Anterior cingulate cortex (tissue), 58 donors: ENCODE measurements at regions not wholly inside any gene's neighbourhood (a gene's known extent, or its start where the extent isn't known, plus 50 kb on each side); places are given as distances from the start of the nearest gene placed in this dataset.

Experiments
- DNase-seq, 58 donors: peaks; one replicate each; lab custom pipeline; 2025; lab: John Stamatoyannopoulos, UW

DNA sequence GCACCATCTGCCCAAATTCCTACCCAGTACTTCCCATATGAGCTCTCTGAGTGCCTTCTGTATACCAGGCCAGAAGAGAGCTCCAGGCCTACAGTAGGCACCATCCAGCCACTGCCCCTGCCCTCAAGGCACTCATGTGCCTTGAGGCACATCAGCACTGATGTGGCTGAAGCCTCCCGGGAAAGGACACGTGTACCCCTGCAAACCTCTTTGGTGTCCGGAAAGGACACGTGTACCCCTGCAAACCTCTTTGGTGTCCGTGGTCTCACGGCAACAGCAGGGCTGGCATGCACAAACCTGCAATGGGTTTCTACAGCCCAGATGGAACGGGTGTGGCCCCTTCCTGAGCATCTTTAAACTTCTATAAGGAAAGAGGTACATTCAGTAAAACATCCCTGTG, 209.4 kb upstream of the IGF1R start:
- DNase-seq, result no peak

DNA sequence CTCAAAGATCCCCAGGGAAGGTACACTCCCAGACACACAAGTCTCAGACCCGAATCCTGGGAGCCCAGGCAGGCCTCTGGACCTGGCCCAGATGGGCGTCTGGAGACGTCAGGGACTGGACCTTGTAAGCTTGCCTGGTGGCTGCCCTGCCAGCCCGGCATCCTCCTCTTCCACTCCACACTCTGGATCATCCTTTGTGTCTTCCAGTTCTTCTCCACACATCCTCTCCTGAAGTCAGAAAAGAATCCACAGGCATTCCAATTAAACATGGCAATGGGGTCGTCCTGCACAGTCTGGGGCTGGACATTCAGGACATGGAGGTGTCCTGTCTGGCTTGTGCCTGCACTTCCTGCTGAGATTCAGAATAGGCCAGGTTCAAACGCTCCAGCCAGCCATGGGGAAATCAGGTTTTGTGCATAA, 208.8 kb upstream of the IGF1R start:
- DNase-seq, result no peak

DNA sequence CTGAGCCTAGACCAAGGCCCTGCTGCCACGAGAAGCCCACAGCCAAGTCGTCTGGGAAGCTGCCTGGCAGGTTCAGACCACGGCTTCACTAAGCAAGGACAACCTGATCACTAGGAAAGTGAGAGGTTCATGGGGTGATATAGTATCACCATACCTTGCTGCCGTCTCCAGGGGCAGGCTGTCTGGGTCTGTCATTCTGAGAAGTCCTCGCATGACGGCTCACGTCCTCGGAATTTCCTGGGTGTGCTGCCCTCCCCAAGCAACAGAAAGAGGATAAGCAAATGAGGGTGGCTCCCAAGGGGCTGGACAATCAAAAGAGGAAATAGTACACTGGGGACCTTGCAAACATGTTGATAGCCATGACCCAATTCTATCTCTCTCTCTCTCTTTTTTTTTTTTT, 207.4 kb upstream of the IGF1R start:
- DNase-seq, result no peak

DNA sequence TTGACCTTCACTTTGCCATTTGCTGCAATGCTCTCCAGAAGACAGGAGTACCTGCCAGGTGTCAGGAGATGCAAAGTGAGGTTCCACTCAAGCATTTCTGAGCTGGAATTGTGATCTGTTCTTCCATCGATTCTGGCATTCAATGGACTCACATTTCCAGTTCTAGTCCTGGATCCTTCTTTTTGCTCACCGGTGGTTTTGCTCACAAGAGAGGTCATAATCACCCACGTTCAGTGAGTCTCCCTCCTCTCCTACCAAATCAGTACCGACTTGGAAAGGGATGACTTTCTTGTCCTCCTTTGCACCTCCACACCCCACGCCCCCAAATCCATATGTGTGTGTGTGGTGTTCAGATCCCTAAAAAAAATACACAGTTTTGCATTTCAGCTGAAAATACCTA, 206.7 kb upstream of the IGF1R start:
- no peak for DNase-seq

DNA sequence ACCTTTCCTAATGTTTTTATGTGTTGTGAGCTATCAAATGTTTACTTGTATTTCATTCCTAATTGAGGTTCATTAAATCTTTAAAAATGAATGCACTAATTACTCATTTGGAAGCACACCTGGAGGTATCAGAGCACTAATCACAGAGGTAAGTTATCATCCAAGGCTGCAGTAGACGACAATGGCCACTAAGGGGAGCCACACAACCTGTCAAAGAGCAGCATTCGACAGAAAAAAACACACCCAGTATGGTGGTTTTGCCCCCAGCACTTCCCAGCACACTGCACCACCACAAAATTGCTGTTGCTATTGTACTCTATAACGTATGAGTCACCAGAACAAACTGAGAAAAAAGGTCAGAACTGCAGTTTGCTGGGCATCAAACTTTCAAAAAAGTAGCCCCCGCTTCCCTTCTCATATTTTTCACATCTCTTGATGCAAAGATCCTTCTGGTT, 205.9 kb upstream of the IGF1R start:
- peak in 14 of 58 donors; percentile 8 to 52 (median 24) for DNase-seq

DNA sequence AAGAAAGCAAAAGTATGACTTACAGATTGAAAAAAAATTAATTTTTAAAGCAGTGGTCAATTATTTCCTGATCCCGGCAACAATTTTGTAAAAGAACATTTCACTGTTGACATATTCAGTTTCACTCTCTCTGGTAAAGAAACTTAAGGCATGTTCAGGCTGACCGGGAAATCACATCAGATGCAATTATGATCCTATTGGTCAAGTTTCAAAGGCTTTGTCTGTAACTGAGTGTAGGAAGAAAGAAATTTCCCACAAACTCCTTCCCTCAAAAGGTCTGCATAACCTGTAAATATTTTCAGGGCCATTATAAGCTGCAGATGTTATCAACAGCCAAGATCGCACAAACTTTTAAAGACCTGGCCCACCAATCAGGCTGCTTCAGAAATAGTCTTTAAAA, 205.4 kb upstream of the IGF1R start:
- no peak for DNase-seq

DNA sequence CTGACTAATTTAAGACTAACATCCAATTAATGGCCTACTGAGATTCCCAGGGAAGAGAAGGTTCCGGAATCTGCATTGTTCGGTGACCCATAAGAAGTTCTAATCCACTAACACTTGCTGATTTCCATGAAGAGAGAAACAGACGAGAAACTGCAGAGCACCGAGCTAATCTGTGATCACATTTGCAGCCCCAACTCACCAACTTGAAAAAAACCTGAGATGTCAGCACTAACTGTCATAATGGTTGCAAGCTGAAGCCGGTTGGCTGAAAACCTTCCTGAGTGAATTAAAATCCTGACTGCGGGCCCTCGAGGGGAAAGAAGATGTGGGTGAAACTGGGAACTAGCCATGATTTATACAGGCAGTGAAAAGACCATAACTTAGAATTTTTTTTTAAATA, 204.8 kb upstream of the IGF1R start:
- DNase-seq, result no peak

DNA sequence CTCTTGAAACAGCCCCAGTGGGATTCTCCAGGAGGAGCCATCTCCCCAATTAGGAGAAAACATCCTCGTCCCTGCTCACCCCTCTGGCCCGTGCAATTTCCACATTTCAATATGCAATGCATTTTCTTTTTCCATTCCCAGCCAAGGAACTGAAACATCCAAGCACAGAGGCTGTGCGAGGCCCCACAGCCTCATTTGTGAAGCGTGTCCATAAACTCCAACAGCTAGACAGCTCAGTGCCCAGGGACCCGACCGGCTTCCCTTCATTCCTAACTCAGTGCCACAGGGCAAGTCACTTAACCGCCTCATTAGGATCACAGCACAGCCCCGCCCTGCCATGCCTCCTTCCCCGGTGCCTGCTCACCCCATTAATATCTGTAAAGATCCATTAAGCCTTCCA, 204.2 kb upstream of the IGF1R start:
- DNase-seq, result no peak

DNA sequence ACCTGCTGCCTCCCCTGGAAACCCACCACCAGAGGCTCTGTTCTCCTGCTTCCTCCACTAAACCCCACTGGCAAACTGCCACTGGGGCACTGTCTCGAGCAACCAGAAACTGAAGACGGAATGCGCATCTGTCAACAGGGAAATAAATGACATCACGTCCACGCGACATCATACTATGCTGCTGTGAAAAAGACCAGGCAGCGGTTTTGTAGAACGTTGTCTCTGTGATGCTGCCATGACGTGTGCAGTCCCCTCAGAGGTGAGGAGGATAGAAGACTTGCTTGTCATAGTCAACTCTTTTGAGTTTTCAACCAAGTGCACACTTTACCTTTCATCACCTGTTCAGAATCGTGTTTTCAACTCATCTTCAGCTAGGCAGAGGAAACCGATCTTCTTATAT, 203.0 kb upstream of the IGF1R start:
- DNase-seq, result no peak

DNA sequence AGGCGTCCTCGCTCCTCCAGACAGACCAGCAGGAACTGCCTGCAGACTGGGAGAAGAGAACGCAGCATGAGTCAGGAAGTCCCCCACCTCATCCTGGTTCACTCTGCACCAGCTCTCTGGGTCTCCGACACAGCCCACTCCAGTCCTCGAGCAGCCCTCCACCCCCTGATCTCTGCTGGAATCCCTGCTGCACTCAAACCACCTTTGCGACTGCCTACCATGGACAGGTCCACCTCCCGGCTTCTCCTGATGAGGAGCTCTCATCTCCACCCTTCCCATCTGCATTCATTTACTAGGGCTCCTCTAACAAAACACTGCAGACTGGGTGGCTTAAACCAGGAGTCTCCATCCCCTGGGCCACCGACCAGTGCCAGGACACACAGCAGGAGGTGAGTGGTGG, 202.3 kb upstream of the IGF1R start:
- DNase-seq, result no peak

DNA sequence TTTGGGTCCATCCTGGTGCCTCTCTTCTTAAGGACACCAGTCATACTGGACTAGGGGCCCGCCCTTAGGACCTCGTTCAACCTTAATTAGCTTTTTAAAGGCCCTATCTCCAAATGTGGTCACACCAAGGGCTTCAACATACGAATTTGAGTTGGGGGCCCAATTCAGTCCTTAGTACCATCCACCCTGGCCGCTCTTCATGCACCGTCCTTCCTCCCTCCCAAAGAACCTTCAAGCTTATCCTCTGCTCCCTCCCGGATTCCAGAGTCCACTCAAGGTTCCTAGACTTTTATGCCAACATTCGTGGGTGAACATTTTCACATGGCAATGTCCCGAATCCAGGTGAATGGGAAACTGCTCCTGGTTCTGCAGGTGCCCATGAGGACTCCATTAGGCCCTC, 201.3 kb upstream of the IGF1R start:
- no peak for DNase-seq

DNA sequence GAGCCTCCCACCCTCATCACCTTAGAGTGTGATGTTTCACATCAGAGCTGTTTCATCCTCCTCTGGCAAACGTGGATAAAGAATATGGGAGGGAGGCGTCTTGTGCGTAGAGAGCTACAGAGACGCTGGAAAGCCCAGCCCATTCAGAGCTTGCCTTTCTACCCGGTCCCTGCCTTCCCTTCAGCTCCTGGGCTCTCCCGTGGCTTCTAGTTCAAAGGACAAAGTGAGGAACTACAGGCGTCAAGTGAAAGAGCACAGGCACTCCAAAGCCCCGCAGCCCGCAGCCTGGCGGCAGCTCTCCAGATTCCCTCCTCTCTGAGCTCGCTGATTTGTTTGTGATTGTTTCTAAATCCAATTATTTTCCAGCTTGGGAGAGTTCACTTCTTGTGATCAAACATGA, 197.1 kb upstream of the IGF1R start:
- DNase-seq, result no peak

DNA sequence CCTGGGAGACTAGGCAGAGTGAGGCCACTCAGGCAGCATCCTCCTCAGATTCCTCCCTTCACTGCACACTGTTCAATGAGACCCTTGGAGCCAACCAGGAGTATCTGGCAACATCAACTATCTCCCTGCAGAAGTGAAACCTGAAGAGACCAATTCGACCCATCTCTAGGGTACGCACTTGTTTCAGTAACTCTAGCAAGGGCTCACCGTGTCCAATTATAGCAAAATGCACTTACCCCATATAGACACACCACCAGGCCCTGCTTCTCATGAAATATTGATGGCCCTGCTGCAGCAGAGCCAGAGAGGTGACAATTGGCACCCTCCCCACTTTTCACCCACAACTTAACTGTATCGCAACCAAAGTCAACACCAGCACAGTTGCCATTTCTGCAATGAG, 196.1 kb upstream of the IGF1R start:
- no peak for DNase-seq

DNA sequence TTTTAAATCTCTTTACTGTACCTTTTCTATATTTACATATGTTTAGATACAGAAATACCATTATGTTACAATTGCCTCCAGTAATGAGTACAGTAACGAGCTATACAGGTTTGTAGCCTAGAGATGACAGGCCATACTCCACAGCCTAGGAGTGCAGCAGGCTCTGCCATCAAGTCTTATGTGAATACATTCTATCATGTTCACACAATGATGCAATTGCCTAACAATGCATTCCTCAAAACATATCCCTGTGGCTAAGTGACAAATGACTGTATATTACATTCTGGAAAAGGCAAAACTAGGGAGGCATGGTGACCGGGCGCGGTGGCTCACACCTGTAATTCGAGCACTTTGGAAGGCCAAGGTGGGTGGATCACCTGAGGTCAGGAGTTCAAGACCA, 192.4 kb upstream of the IGF1R start:
- no peak for DNase-seq

DNA sequence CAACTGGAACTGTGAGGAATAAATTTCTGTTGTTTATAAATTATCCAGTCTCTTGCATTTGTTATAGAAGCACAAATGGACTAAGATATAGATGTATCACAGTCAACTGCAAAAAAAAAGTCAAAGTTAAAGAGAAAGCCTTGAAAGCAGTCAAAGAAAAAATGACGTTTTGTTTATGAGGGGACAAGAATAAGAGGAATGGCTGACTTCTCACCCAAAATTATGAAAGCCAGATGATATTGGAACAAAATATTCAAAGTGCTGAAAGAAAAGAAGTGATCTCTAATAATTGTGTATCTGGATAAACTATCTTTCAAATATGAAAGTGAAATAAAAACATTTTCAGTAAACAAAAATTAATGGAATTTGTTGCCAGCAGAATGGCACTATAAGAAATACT, 171.8 kb upstream of the IGF1R start:
- DNase-seq, result no peak

DNA sequence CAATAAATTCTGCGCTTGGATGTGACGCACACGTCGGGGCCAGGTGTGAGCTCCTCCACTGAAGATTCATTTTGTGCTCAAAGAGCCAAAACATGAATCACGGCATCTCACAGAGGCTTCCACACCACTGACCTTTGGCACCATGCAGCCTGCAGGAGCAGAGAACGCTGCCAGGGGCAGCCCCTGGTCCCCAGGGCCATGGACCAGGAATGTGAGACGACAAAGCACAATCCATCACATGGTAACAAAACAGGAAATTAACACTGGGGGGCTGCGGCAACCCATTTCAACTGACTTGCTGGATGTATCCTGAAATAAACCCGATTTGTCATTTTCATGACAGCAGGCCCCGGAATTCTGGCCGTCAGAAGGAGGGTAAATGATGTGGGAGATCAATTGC, 167.5 kb upstream of the IGF1R start:
- no peak for DNase-seq

DNA sequence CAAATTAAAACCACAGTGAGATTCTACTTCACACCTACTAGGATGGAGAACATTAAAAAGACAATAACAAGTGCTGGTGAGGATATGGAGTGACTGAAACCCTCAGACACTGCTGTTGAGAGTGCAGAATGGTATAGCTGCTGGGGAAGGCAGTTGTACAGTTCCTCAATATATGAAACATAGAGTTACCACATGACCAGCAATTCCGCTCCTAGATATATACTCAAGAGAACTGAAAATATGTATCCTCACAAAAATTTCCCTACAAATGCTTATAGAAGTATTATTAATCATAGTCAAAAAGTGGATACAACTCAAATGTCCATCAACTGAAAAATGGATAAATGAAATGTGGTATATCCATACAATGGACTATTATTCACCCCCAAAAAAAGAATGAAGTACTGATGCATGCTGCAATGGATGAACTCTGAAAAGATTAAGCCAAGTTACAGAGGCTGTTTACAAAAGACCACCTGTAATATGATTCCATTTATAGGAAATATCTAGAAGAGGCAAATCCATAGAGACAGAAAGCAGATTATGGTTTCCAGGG, 164.7 kb upstream of the IGF1R start:
- DNase-seq, result no peak

DNA sequence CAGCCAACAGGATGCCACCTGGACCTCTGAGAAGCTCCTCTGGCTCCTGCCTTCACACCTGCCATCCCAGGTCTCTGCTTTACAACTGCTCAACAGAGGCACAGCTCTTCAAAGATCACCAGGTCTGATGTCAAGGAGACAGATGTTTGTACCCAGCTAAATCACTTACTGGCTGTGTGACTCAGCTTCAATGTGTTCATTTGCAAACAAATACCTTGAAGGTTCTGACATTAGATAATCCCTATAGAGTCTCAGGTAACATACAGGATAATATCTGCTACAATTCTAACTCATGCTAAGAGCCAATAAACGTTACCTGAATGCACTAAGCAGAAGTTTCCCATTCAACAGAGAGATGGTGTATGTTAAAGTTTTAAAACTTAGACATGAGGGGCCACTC, 163.4 kb upstream of the IGF1R start:
- DNase-seq, result no peak

DNA sequence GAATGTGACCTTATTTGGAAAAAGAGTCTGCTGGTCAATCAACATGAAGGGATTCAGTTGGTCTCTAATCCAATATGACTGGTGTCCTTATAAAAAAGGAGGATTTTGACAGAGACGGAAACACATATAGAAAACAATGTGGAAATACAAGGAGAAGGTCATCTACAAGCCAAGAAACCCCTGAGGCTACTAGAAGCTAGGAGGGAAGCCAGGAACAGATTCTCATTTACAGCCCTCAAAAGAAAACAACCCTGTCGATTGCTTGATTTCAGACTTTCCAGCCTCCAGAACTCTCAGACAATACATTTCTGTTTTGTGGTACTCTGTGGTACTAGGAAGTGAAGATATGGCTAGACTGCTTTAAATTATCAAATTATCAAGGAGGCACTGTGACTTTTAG, 162.9 kb upstream of the IGF1R start:
- DNase-seq, result no peak

DNA sequence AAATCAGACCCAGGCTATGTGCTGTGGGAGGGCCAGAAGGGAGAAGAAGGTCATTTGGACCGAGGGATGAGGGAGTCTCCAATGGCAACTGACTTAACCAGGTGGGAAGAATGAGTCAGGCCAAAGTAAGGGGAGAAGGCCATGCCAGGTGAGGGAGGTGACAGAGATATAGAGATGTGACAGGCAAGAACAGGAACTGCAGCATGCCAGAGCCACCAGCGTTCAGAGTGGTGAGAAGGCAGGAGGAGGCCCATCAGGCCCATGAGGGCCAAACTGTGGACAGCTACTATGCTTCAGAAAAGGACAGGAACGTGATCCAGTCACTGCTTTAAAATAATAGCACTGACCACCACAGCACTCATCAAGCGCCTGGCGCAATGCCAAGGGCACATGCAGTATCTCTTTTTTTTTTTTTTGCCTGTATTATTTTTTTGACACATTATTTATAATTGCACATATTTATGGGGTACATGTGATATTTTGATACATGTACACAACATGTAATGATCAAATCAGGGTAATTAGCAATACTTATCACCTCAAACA, 154.3 kb upstream of the IGF1R start:
- DNase-seq, result no peak

DNA sequence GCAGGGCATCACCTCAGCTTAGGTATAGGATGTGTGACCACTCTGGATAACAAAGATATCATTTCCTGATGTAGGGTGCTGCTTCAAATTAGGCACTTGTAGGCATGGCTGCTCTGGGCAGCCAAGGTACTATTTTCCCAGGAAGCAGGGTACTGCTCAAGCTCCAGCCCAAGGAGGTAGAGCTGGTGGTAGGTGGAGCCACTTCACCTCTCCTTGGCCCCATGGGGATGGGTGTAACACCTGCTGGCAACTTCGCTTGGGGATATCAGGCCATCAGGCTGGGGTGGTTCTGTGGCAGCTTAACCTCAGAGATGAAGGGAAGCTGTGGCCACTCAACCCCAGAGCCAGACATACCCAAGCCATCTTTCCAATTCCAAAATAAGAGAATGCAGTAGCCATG, 147.1 kb upstream of the IGF1R start:
- DNase-seq, result no peak

DNA sequence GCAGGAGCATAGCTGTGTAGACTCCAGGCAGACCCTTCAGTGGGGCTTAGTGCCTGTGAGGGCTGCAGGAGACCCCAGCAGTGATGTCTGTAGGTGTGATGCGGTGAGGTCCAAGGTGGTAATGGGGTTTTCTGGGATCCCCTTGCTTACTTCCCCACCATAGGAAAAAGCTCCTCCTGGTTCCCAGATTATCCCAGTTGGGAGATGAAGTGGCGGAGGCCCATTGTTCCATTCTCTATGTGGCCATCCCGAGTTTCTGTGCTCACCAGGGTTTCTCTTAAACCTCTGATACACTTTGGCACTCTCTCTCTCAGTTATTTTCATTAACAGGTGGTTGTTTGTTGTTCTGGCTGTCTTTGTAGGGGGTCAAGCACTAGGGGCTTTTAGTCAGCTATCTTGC, 146.7 kb upstream of the IGF1R start:
- DNase-seq, result no peak

DNA sequence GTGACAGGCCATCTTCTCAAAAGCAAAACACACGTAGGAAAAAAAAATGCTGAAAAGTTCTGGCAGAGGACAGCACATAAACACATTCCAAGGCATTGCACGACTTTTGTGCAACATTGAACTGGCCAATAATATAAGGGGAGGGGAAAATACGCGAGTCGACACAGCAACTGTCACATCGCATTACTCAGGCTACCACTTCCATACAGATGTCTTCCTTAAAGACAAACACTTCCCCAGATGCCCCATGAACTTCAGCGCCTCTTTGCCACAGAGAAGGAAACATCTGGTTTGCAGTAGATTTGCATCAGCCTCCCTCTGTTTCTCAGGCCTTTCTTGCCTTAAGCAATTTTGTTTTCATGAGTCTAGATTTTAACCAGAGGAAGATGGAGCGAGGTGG, 144.4 kb upstream of the IGF1R start:
- no peak for DNase-seq
